Fibroblast of lung (primary cell): ENCODE measurements at regions not wholly inside any gene's neighbourhood (a gene's known extent, or its start where the extent isn't known, plus 50 kb on each side); places are given as distances from the start of the nearest gene placed in this dataset.

ENCODE experiments used
- DNase-seq, 2 donors: peaks; one replicate each; pipeline versions ENCODE4 v3.0.0 to v3.0.0-alpha.2; 2010; ENCODE audit warnings: low read depth in 2 of 2
- H2AFZ ChIP-seq: 2 replicates; pipeline ENCODE4 v1.5.1; 2012; ENCODE audit warnings: low read length, control low read depth, inconsistent platforms
- H3K27ac ChIP-seq: 2 replicates; pipeline ENCODE4 v1.5.1; 2011; ENCODE audit warnings: low read length, control low read depth; ENCODE audit not compliant: insufficient read depth
- H3K27me3 ChIP-seq: 2 replicates; pipeline ENCODE4 v1.5.1; 2011; ENCODE audit warnings: mild to moderate bottlenecking, low read length; ENCODE audit not compliant: control insufficient read depth, insufficient read depth
- H3K36me3 ChIP-seq: 2 replicates; pipeline ENCODE4 v1.5.1; 2011; ENCODE audit warnings: low read length; ENCODE audit not compliant: control insufficient read depth, insufficient read depth
- H3K4me1 ChIP-seq: 2 replicates; pipeline ENCODE4 v1.5.1; 2011; ENCODE audit warnings: low read length; ENCODE audit not compliant: control insufficient read depth, insufficient read depth; ENCODE audit errors: extremely low read depth
- H3K4me2 ChIP-seq: 2 replicates; pipeline ENCODE4 v1.5.1; 2011; ENCODE audit warnings: low read length, control low read depth; ENCODE audit not compliant: insufficient read depth; ENCODE audit errors: extremely low read depth
- H3K4me3 ChIP-seq, 4 experiments: fragments of 200-600 bp in 1 of 4; sonication (generic) in 1 of 4; replicated peaks in 1 of 4; 2 replicates each; pipeline ENCODE4 v1.5.1; 2011 to 2016; ENCODE audit warnings: low read length in 4 of 4, low read depth in 3 of 4, mild to moderate bottlenecking in 3 of 4, control low read depth in 2 of 4, inconsistent platforms in 1 of 4, mixed read lengths in 1 of 4; ENCODE audit not compliant: insufficient read depth in 1 of 4; ENCODE audit errors: control extremely low read depth in 1 of 4
- H3K79me2 ChIP-seq: 2 replicates; pipeline ENCODE4 v1.5.1; 2012; ENCODE audit warnings: mild to moderate bottlenecking, low read length, inconsistent platforms; ENCODE audit not compliant: control insufficient read depth, insufficient read depth
- H3K9ac ChIP-seq: 2 replicates; pipeline ENCODE4 v1.5.1; 2011; ENCODE audit warnings: mild to moderate bottlenecking, low read length, control low read depth; ENCODE audit not compliant: insufficient read depth
- H3K9me3 ChIP-seq: 2 replicates; pipeline ENCODE4 v1.5.1; 2012; ENCODE audit warnings: low read depth, low read length; ENCODE audit not compliant: control insufficient read depth, insufficient read depth
- H4K20me1 ChIP-seq: 2 replicates; pipeline ENCODE4 v1.5.1; 2011; ENCODE audit warnings: low read length; ENCODE audit not compliant: control insufficient read depth, insufficient read depth; ENCODE audit errors: extremely low read depth
- CTCF ChIP-seq, 2 donors: IDR thresholded peaks in 1 of 2; conservative IDR thresholded peaks in 1 of 2; 1 replicate in 1 of 2; 2 replicates in 1 of 2; pipeline ENCODE4 v1.5.1; 2011 to 2012; ENCODE audit warnings: low read length in 2 of 2, control low read depth in 1 of 2, inconsistent platforms in 1 of 2, low read depth in 1 of 2, mild to moderate bottlenecking in 1 of 2
- EZH2 ChIP-seq: IDR thresholded peaks from 2 replicates; pipeline ENCODE4 v1.5.1; 2012; ENCODE audit warnings: low read length, control low read depth, mild to moderate bottlenecking; ENCODE audit errors: missing control alignments

DNA sequence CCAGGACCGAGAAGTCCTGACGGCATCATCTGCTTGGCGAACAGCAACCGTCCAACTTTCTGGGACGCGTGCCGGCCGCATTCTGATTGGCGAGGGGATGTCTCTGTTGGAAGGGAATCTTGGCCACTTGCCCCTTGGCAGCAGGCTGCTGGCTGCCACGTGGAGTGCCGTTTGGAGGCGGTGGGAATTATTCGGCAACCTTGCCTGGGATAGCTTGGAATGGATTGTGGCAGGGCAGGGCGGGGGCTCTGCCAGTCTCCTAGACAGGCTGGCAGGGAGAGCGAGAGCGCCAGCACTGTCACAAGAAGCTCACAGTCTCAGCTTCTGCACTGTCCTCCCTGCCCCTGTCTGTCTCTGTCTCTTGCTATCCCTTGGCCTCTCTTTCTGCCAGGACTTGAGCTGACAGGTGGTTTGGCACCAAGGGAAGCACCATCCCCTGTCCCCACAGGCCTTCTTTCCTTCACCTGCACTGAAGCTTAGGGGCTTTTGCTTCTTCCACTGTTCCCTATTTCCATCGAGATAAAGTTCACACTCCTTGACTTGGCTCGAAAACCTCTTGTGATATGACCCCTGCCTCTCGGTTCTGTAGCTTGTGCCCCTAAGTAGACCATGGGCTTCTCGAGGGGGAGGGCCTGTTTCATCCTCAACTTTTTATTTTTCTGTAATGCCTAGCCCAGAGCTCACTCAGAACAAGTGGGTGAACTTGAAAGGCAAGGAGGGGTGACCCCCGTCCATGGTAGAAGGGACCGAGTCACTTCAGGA lies 201.9 kb downstream of the PHETA1 start:
- Histone ChIP-seq H3K4me3 (no peak overlapping the region), H3K27me3 (no peaks in the 10 kb centered on the region), H3K27ac (no peak overlapping the region), H3K79me2 (no peaks in the 10 kb centered on the region), H2AFZ (no peak overlapping the region), H4K20me1 (no peaks in the 10 kb centered on the region), H3K36me3 (no peaks in the 10 kb centered on the region), H3K9me3 (no peaks in the 10 kb centered on the region), H3K9ac (no peak overlapping the region), H3K4me1 (no peaks in the 10 kb centered on the region), H3K4me2 (no peak overlapping the region)
- DNase-seq, result no peak
- TF ChIP-seq CTCF (conservative IDR thresholded peaks at IDR 0.05 in 1 of 2, IDR thresholded peaks at IDR 0.05 in 1 of 2; ENCODE audit: low read depth in 1 of 2, low read length in 2 of 2) (no peak), EZH2 (no peak)

DNA sequence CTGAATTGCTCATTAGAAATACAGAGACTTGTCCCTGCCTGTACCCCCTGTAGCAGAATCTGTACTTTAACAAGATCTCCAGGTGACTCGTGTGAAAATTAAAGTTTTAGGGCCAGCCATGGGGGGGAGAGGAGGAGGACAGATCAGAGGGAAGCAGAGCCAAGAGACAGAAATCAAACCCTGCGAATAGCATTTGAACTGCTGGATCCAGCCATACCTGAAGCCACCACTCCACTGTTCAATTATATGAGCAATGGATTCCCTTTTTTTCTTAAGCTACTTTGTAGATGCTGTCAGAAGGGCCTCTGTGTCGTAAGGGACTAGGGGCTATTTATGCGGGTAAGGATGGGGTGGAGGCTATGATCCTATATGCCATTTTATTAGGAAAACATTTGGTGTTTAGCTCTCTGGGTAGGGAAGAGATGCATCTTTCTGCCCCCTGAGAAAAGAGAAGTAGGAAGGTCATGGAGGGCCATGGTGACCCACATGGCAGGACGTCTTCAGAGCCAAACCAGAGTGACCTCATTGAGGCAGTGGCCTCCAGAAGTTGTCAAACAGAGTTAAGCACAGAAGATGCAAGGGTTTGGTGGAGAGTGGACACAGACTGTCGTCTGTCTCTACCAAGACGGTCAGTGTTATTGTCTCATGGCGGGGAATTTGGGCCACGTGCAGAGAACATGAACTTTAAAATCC lies 203.9 kb downstream of the PHETA1 start:
- no peak overlapping the region for H3K4me2 ChIP-seq
- no peaks in the 10 kb centered on the region for H3K27me3 ChIP-seq
- no peak overlapping the region for H3K27ac ChIP-seq
- no peak for TF ChIP-seq CTCF (conservative IDR thresholded peaks at IDR 0.05 in 1 of 2, IDR thresholded peaks at IDR 0.05 in 1 of 2; ENCODE audit: low read depth in 1 of 2, low read length in 2 of 2)
- TF ChIP-seq EZH2, result no peak
- H3K4me3 ChIP-seq, result no peak overlapping the region
- H3K79me2 ChIP-seq, result no peaks in the 10 kb centered on the region
- H4K20me1 ChIP-seq, result no peaks in the 10 kb centered on the region
- H3K36me3 ChIP-seq, result no peaks in the 10 kb centered on the region
- H2AFZ ChIP-seq, result no peak overlapping the region
- no peak overlapping the region for H3K9ac ChIP-seq
- no peaks in the 10 kb centered on the region for H3K9me3 ChIP-seq
- no peak for DNase-seq
- H3K4me1 ChIP-seq, result no peaks in the 10 kb centered on the region

DNA sequence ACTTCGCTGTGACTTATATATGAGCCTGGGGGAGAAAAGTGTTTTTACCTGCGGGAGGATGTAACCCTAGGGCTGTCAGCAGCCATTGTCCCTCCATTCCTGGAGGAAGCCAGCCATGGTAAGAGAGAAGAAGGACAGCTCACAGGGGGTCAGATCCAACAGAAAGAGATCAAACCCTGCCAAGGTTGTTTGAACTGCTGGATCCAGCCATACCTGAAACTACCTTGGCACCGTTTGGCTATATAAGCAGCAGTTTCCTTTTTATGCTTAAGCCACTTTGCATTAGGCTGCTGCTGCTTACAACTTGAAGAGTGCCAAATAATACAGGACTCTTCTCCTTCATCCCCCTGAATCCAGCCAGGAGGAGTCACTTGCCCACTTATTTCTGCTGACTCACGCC lies 205.5 kb downstream of the PHETA1 start:
- Histone ChIP-seq H3K4me2 (no peak overlapping the region), H3K27me3 (no peaks in the 10 kb centered on the region)
- TF ChIP-seq EZH2, result no peak
- no peak for TF ChIP-seq CTCF (conservative IDR thresholded peaks at IDR 0.05 in 1 of 2, IDR thresholded peaks at IDR 0.05 in 1 of 2; ENCODE audit: low read depth in 1 of 2, low read length in 2 of 2)

More for the DNA sequence above, 205.5 kb downstream of the PHETA1 start:
- no peak overlapping the region for H2AFZ ChIP-seq
- no peaks in the 10 kb centered on the region for H3K79me2 ChIP-seq
- H3K9ac ChIP-seq, result no peak overlapping the region
- H3K9me3 ChIP-seq, result no peaks in the 10 kb centered on the region
- no peak overlapping the region for H3K27ac ChIP-seq
- no peaks in the 10 kb centered on the region for H3K36me3 ChIP-seq
- no peaks in the 10 kb centered on the region for H3K4me1 ChIP-seq
- H3K4me3 ChIP-seq, result no peak overlapping the region
- no peak for DNase-seq
- no peaks in the 10 kb centered on the region for H4K20me1 ChIP-seq
